Stimulated activated CD4-positive, alpha-beta T cell treated with anti-CD3 and anti-CD28 coated beads, Interleukin-1b, Interleukin-23, amount 100 ng/mL, for 24 hours (primary cell): ENCODE measurements at regions not wholly inside any gene's neighbourhood (a gene's known extent, or its start where the extent isn't known, plus 50 kb on each side); places are given as distances from the start of the nearest gene placed in this dataset.
"Not testable (repeated sequence)": the region's sequence is repeated elsewhere in the genome, so short reads cannot be mapped to it uniquely, and the experiment has no call there.

ENCODE experiments used
- DNase-seq, 4 experiments: peaks; one replicate each; pipeline ENCODE4 v3.0.0-alpha.2; 2020; ENCODE audit warnings: low read depth in 4 of 4, low spot score in 1 of 4

DNA sequence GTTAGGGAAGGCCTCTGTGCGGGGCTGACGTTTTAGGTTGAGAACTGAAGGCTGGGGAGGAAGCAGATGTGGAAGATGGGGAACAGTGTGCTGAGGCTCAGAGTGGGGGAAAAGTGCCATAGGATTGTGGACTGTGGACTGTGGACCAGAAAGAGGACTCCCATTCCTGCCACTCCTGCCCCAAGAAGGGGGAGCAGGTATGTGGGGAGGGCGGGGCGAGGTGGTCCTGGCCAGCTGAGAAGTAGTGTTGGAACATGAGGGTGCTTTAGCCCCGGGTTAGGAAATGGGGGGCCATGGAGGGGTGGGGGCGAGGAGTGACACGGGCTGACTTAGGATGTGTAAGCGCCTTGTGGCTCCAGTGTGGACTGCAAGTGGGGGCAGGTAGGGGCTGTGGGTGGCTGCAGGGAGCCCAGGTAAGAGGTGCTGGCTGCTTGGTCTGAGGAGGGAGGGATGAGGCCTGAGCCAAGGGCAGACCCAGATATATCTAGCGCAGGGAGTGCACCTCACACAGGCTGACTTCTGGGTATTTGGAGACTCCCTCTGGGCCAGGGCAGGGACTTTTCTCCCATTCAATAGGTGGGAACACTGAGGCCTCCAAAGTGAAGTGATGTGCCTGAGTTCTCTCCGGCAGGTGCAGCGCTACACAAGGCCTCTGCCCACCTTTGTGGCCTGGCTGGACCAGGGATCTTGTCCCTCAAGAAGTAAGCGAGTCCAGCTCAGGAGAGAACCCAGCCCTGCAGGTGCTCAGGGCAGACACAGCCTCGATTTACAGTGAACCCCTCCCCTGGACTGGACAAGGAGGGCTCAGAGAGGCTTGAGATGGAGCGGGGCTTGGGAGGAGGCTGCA lies 76.6 kb upstream of the TOX2 start:
- DNase-seq = no peak

GRCh38 chr20:43836790-43837189 lies 77.9 kb upstream of the TOX2 start:
- DNase-seq = no peak

- no peak for DNase-seq
Measured at GRCh38 chr20:43835944-43836508, 78.6 kb upstream of the TOX2 start.

DNA sequence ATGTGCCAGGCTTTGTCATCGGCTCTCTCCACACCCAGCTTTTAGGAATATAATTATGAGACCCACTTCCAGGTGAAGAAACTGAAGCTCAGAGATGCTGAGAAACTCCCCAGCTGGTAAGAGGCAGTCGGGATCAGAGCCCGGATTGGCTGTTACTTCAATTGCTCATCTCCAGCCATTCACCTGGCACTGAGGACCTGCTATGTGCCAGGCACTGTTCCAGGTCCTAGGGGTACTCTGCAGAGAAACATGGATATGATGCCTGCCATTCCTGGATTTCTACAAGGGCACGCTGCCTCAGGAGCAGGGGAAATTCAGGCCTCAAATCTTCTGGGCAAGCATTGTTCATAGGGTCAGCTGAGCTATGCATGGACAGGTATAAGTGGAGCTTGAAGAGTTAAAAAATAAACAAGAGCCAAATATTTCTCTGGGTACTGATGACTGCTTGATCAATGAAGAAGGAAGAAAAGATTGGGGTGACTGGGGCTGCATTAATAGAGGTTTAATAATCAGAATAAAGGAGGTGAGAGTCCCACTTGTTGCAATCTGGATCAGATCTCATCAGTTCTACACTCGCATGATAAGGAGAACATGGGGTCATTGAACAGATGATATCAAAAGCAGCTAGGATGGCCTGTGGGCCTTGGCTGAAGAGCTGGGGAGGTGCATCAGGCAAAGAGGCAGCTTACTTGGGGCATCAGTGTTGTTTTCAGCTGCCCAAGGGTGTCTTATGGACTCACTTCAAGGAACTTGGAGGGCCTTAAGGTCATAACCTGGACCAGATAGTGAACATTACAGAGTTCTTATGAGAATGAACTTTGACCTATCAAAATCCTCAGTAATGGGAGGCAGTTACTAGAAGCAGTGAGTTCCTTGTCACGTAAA lies 80.9 kb upstream of the TOX2 start:
- DNase-seq = no peak

- DNase-seq = no peak
Measured at GRCh38 chr20:43832961-43833360, 81.7 kb upstream of the TOX2 start.

GRCh38 chr20:43832096-43832816 lies 82.4 kb upstream of the TOX2 start:
- no peak for DNase-seq

DNA sequence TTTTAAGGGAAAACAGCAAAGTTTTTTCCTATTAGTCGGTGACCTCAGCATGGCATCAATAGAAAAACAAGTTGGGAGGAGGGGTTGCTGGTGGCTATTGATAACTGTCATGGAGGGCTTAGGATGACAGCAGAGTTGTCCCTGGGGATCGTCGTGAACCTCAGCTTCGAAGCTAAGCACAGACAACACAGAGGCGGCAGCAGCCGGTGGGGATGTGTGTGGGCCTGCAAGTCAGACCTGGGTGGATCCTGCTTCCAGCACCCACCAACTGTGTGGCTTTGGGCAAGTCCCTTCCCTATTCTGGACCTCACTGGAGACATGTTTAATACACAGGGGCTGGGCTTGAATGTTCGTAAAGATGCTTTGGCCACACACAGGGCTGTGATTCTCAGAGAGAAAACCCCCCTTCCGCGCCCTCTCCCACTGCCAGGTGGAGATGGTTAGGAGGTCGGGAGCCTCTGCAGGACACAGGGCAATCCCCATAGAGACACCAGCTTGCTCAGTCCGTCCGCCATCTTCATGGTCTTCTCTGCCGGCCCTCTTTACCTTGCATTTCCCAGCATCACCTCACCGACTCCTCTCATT lies 83.1 kb upstream of the TOX2 start:
- no peak for DNase-seq

DNA sequence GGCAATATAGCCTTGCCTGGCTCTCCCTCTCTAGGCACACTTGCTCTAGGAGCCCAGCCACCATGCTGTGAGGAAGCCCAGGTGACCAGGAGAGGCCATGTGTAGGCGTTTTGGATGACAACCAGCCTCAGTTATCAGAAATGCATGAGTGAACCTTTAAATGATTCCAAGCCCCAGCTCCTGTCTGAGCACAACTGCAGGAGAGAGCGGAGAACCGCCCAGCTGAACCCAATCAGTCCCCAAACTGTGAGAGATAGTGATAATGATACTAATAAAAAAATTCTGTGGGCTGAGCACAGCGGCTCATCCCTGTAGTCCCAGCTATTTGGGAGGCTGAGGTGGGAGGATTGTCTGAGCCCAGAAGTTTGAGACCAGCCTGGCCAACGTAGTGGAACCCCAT lies 83.8 kb upstream of the TOX2 start:
- no peak for DNase-seq

GRCh38 chr20:43829951-43830690 lies 84.5 kb upstream of the TOX2 start:
- no peak for DNase-seq

GRCh38 chr20:43827940-43828562 lies 86.6 kb upstream of the TOX2 start:
- DNase-seq = no peak

GRCh38 chr20:43826943-43827342 lies 87.7 kb upstream of the TOX2 start:
- DNase-seq = not testable (repeated sequence)

DNA sequence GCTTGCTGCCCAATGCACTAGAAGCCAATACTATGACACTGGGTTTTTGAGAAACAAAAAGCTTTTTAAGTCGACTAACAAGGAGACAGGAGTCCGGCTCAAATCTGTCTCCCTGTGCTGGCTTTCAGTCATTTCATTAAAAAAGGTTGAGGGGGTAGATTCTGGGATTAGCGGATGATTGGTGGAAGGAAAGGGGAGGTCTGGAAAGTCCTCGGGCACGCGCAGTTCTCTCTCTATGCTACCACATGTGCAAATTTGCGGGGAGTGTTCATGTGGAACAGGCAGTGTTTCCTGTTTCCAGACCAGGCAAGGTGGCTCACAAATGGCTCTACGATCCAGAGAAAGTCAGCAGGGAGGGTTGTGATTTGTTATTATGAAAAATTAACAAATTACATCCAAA lies 89.1 kb upstream of the TOX2 start:
- DNase-seq = no peak

- no peak for DNase-seq
Measured at GRCh38 chr20:43825051-43825402, 89.6 kb upstream of the TOX2 start.

- DNase-seq = no peak
Measured at GRCh38 chr20:43824309-43825050, 90.2 kb upstream of the TOX2 start.

- no peak for DNase-seq
Measured at GRCh38 chr20:43821795-43822194, 92.9 kb upstream of the TOX2 start.

DNA sequence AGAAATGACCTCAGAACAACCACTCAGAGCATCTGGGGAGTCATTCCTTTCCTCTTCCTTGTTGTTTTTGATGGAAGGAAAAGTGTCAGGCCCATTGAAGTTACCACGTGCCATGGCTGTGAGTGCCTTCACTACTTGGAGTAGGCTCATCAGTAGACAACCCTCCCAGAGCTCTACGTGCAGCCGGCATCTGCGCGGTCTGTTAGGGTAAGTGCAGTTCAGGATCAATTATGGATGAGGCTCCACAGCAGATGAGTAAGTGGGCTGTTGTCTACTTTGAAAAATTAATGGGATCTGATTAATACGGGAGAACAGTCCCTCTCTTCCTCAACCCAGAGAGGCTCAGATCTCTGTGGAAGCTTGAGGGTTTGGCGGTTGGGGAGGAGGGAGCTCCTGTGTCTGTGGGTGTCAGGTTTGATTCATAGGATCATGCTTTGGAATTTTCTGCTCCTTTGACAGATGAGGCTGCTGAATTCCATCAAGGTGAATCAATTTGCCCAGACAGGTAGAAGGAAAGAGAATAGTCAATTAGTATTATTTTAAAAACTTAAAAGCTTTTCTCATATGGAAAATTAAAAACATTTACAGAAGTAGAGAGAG lies 93.8 kb upstream of the TOX2 start:
- no peak for DNase-seq

DNA sequence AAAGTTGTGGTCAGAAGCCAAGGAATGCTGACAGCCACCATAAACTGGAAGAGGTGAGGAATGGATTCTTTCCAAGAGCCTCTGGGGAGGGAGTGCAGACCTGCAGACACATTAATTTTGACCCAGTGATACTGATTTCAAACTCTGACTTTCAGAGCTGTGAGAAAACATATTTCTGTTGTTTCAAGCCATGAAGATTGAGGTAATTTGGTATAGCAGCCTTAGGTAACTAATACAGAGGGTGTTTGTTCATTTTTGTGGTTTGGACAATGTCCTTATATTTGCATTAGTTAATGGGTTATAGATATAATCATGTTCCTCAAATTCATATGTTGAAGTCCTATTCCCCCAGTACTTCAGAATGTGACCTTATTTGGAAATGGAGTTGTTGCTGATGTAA lies 85.4 kb upstream of the GTSF1L start:
- no peak for DNase-seq

GRCh38 chr20:43809206-43809819 lies 82.5 kb upstream of the GTSF1L start:
- no peak for DNase-seq
